Activated naive CD8-positive, alpha-beta T cell treated with anti-CD3 and anti-CD28 coated beads, Interleukin-2, amount 50 U/mL, for 16 hours (primary cell): ENCODE measurements at regions not wholly inside any gene's neighbourhood (a gene's known extent, or its start where the extent isn't known, plus 50 kb on each side); places are given as distances from the start of the nearest gene placed in this dataset.

Experiments used
- DNase-seq: peaks from one replicate; pipeline ENCODE4 v3.0.0-alpha.2; 2020; ENCODE audit warnings: low read depth, low spot score

DNA sequence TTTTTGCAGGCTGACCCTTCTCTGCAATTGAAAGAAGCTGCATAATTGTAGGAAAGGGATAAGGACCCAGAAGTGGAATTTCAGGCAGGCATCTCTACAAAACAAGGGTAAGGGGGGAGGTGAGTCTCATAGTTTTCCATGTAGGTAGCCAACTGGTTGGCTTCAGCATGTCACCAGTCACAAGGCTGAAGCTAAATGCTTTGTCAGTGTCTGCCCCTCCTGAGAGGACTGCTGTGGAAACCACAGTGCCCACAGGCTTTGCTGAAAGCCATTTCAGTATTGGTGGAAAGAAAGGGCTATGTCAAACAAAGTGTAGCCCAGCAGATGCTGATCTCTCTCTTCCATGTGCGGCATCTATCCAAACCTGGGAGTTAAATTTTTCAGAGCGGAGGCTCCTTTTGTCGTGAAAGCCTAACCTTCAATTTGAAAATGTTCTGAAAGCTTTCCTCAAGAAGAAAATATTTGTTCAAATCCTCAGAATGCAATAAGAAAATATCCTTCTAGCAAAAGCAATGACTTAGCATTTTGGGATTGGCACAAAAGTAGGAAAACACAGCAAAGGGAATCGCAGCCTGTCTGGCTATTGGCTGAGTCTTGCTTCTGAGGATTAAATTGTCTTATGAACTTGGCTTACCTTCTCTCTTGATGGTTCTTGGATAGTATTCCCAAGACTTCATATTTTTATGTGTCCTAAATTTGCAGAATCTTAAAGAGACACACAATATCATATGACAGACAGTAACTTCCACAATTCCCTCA is 591.7 kb downstream of the PLPP3 start:
- DNase-seq, result no peak

DNA sequence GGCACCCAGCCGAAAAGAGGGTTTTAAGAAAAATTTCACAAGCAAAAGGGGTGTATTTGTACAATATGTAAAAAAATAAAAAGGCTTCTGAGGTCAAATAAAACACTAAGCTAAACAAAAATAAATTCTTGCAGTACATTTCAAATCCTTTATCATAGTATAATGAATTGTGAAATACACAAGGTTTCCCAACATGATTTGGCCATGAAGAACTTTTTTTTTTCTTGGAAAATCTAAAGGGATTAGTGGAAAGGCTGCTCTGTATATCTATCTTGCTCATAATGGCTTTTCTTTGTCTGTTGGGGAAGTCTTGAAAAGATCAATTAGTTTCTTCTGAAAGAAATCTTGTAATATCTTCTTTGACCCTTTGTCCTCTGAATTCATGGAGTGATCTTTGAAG is 593.4 kb downstream of the PLPP3 start:
- no peak for DNase-seq

GRCh38 chr1:55981010-55981650 is 598.2 kb downstream of the PLPP3 start:
- DNase-seq, result no peak

DNA sequence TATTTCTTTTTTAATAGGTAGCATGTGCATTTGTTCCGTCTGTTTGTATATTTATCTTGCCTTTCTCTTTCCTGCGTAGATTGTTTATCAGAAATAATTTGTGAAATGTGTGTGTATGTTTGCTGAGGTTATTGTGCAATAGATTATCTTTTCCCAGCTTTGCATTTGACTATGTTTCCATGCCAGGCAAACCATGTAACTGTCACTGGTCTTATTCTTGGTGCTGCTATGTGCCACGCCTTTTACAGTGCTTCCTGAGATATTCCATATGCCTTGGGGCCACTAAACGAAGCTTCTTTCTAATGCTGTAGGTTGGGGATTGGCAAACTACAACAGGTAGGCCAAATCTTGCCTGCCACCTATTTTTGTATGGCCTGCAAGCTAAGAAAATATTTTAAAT is 598.8 kb downstream of the PLPP3 start:
- DNase-seq, result no peak

GRCh38 chr1:55974714-55975441 is 604.5 kb downstream of the PLPP3 start:
- DNase-seq, result no peak

DNA sequence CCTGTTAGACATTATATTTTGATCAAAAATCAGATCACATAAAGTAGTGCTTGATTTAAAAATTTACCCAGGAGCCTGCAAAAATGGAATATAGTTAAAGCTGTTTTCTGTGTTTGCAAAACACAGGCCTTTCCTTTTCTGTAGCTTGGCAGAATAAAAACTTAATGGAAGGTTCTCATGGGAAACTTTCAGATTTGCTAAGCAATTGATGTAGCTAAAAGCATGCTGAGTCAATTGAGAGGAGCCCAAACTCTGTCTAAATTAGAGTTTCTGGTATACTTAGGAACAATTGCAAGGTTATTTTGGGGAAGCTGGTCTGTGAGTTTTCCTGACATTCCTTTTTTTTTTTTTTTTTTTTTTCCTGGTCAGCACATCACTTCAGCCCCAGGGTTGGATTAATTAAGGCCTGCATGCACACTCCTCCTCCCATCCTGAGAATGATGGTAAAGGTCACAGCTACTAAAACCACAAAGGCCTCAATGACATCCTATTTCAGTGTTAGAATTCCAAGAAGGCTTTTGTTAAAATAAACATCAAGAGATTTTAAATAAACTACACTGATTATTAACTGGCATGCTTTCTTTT is 608.7 kb downstream of the PLPP3 start:
- DNase-seq, result no peak

DNA sequence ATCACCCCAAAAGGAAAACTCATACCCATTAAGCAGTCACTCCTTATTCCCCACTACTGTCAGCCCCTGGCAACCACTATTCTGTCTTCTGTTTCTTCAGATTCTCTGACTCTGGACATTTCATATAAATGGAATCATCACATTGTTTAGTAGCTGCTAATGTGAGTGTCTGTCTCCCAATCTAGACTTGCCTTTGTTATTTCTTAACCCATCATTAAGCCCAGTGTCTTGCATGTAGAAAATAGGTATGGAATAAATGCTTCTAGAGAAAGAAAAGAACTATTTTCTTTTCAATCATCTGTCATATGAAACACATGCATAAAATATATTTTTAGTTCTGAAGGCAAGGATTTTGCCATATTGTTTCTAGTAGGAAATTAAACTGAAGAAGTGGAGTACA is 610.0 kb downstream of the PLPP3 start:
- DNase-seq, result no peak

- no peak for DNase-seq
Measured at GRCh38 chr1:55968661-55969060, 610.7 kb downstream of the PLPP3 start.

- DNase-seq, result no peak
Measured at GRCh38 chr1:55965981-55966461, 613.3 kb downstream of the PLPP3 start.

GRCh38 chr1:55962472-55962871 is 616.9 kb downstream of the PLPP3 start:
- DNase-seq, result no peak

DNA sequence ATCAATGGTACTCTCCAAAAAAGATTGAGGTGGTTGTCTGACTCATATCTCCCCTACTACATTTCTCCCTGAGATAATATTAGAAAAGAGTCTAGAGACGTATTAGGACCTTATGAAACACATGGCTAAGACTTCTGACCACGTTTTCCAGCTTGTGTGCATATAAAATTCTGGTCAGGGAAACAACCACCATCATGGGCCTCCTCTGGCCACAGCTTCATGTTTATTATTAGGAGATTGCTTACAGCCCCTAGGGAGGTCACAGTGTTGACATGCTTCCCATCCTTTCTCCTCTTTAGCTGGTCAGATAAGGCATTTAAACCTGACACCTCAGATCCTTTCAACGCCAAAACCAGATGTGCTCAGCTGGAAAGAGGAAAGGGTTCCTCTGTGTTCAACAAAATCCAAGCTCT is 620.2 kb downstream of the PLPP3 start:
- DNase-seq, result no peak

DNA sequence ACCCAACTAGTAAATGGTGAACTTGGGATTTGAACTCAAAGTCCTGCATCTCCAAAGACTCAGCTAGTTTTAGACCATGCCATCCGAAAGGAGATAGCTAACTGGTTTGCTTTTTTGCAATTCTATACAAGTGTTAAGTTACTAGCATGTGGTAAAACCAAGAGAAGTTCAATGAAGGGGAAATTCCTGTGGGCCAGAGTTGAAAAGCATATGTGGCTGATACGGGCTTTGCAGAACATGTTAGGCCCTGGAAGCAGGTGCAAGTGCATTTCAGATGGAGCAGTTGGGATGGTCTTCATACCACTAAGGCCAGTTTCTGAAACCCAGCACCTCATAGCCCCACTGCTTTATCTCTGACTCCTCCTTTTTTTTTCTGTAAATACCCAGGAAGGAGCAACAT is 620.9 kb downstream of the PLPP3 start:
- DNase-seq, result no peak

GRCh38 chr1:55957276-55957675 is 622.1 kb downstream of the PLPP3 start:
- DNase-seq, result no peak

- no peak for DNase-seq
Measured at GRCh38 chr1:55955016-55955621, 624.2 kb downstream of the PLPP3 start.

DNA sequence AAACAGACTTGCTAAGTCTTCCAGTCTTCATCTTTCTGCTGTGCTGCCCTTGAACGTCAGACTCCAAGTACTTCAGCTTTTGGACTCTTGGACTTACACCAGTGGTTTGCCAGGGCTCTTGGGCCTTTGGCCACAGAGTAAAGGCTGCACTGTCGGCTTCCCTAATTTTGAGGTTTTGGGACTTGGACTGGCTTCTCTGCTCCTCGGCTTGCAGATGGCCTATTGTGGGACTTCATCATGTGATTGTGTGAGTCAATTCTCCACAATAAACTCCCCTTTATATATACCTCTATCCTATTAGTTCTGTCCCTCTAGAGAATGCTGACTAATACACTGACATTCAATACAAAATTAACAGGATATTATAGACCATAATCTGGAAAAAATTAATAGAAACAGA is 628.1 kb downstream of the PLPP3 start:
- no peak for DNase-seq

DNA sequence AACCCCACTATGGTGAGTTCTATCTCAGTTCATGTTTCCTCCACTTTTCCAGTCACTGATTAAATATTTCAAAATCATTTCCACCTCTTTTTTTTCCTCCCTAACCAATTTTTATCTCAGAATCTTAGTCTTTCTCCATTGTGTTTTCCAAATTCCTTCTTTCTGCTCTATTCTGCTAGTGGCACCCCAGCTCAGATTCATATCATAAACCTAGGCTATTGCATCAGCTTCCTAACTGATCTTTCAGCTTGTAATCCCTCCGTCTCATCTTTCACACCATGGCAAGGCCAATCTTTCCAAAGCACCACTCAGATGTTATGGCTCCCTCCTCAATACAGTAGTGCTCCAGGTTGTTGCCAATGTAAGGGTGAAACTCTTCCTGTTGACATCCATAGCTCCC is 631.9 kb downstream of the PLPP3 start:
- DNase-seq, result no peak

GRCh38 chr1:55943721-55944435 is 635.5 kb downstream of the PLPP3 start:
- DNase-seq, result no peak

GRCh38 chr1:55943012-55943411 is 636.4 kb downstream of the PLPP3 start:
- DNase-seq, result no peak

DNA sequence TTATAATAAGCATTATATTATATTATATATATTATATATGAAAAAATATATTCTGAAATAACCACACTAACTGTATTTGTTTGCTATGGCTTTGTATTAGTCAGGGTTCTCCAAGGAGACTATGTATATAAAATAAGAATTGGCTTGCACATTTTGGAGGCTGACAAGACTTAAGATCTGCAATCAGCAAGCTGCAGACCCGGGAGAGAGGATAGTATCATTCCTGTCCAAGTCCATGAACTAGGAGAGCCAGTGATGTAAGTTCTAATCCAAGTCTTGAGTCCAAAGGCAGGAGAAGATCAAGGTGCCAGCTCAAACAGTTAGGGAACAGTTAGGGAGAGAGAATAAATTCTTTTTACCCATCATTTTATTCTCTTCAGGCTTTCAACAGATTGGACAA is 639.5 kb downstream of the PLPP3 start:
- DNase-seq, result no peak

- DNase-seq, result no peak
Measured at GRCh38 chr1:55938861-55939260, 640.5 kb downstream of the PLPP3 start.

DNA sequence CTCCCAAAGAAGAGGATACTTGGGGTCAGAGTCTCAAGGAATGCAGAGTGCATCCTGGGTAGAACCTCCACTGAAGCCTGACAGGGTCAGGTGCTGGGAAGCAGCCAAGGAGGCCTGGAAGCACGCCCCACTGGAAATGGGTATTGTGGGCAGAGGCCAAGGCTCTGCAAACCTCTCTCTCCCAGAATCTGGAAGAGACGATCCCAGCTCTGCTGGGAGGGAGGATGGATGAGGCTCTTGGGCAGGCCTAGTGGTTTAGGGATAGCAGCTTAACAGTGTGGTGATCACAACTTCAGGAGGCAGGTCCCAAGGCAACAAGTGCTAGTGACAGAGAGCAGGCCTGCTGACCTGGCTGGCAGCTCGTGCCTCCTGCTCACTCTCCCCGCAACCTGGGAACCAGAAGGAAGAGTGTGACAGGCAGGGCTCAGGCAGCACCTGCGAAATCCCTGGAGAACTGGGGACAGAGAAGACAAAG is 641.0 kb downstream of the PLPP3 start:
- DNase-seq, result no peak
